GM21786 (cell line): ENCODE measurements at regions not wholly inside any gene's neighbourhood (a gene's known extent, or its start where the extent isn't known, plus 50 kb on each side); places are given as distances from the start of the nearest gene placed in this dataset.
"Not testable (repeated sequence)": the region's sequence is repeated elsewhere in the genome, so short reads cannot be mapped to it uniquely, and the experiment has no call there.

Source experiments
- ATAC-seq: cut with Tn5 transposase; IDR thresholded peaks from one replicate; pipeline ENCODE4 v1.9.1; 2021; ENCODE audit not compliant: unreplicated experiment

DNA sequence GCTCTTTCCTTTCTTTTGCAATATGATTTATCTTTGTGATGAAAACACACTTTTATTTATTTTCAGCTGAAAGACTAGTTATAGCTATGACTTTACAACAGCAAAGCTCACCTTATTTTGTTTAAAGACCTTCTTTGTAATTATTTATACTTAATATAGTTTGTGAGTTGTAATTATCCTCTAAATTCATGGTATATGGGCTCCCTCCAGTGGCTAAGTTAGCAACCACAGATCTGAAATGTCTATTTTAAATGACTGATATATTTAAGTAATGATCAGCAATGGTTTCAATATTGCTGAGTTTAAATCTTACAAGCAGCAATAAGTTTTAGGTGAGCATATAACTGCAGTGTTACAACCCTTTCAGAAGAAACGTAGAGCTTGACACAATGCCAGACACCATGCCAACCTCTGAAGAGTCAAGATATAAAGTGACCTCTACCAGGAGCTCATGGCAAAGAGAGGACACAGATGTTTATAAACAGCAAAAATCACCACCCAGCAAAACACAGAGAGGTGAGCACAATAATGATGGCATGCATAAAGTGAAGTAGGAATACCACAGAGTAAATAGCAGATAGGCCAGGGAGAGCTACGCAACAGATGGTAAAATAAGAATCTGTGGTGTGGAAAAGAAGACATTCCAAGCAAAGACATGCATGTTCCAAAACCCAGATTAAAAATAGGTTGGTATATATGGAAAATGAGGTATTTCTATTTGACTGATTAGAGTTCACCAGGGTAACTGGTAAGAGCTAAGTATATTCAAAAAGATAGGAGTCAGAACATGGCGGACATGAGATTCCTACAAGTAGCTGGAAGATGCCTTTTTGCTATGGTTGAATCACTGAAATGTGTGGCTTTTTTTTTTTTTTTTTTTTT lies 143.7 kb upstream of the ZNF385D start:
- ATAC-seq: no peak

DNA sequence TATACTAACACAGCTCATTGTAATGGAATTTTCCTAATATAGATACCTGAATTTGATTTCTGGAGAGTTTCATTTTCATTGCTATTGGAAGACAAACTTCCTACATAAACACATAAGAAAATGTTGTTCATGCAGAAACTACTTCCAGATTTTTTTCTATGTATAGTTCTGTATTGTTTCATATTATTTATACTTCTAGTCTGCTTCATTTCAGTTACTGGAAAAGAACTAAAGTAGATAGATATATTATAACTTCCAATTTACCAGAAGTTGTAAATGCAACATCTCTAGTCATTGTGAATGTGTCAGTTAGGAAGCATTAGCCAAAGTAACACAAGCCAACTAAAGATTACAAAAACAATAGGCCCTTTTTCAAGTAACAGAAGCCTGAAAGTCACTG lies 147.3 kb upstream of the ZNF385D start:
- ATAC-seq: no peak

- no peak for ATAC-seq
Measured at GRCh38 chr3:21901484-21901883, 150.5 kb upstream of the ZNF385D start.

DNA sequence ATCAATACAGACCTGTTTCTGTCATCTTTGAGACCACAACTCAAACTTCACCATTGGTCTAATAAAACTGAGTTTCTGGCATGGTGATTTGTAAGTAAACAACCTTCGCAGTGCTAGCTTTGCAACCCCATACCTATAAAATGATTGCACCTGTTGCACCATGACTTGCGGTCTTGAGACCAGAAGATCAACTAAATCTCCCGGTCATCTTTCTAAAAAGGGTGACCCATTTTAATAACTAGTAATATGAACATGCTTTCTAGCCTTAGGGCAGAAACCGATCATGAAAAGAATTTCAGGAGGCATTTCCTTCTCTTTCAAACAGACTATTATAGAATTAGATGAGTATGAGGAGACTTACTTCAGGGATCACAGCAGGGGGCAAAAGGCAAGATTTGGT lies 151.9 kb upstream of the ZNF385D start:
- no peak for ATAC-seq

DNA sequence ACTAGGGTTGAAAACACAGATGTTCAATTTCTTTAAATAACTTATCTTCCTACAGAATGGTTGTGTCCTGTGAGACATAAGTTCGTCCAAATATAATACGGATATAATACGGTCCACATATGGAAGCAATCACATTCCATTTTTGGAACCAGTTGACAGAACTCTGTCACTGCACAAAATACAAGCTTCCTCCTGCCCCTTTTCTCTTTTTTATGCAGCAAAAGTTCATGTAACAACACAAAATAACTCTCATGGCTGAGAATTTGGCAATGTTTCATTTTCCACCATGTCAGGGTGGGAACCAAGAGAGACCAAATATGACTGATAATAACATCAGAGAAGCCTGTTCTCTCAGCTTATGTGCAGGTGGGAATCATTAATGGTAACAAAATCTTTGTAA lies 158.1 kb upstream of the ZNF385D start:
- no peak for ATAC-seq

GRCh38 chr3:21912711-21913110 lies 161.7 kb upstream of the ZNF385D start:
- no peak for ATAC-seq

DNA sequence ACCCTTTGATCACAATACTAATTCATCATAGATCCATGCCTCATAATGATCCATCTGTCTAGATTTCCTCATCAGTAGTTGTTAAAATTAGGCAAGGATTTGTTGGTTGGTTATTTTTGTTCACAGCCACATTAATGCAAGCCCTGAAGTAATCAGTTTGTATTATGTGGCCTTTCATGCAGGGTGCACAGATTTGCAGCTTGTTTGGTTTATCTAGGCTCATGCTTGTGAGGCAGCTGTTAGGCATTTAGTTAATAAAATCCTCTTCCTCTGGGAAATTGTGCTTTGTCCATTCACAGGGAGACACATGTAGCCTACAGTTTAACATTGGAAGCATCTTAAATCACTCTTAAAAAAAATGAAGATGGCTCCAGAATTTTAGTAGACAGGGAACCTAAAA lies 162.8 kb upstream of the ZNF385D start:
- ATAC-seq: no peak

DNA sequence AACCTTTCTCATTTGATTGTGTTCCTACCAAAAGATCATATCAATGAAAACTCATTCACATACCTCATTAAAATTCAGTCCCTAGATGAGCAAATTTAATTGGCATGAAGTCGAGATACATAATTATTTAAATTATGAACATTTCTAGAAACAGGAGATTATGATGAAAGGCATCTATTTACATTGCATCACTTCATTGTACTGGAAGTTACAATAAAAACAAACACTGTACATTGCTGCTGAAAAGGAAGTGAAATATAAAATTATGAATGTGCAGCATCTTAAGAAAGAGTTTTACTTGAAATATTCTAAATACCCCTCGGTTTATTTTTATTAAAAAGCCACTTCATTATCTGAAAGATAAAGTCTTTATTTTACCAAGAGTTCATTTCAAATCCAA lies 163.4 kb upstream of the ZNF385D start:
- no peak for ATAC-seq

- ATAC-seq: no peak
Measured at GRCh38 chr3:21919383-21919782, 168.4 kb upstream of the ZNF385D start.

- no peak for ATAC-seq
Measured at GRCh38 chr3:21920421-21920861, 169.4 kb upstream of the ZNF385D start.

DNA sequence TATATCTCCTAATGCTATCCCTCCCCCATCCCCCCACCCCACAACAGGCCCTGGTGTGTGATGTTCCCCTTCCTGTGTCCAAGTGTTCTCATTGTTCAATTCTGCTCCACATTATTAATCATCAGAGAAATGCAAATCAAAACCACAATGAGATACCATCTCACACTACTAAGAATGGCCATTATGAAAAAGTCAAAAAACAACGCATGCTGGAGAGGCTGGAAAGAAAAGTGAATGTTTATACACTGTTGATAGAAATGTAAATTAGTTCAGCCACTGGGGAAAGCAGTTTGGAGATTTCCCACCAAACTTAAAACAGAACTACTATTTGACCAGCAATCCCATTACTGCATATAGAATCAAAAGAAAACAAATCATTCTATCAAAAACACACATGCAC lies 172.1 kb upstream of the ZNF385D start:
- not testable (repeated sequence) for ATAC-seq

DNA sequence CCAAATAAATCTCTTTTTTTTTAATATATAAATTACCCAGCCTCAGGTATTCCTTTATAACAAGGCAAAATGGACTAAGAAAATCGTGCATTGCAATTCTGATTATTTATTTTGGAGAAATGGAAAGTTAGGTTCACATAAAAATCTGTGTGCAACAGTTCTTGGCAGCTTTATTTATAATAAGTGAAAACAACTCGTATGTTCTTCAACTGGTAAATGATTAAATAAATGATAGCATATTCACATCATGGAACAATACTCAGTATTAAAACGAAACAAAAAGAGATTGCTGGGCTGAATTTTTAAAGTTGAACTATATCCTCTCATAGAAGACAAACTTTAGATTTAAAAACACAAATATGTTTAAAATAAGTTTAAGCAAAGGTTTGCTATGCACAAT lies 176.3 kb upstream of the ZNF385D start:
- ATAC-seq: no peak

GRCh38 chr3:21934591-21934990 lies 183.6 kb upstream of the ZNF385D start:
- no peak for ATAC-seq

GRCh38 chr3:21936207-21936606 lies 185.2 kb upstream of the ZNF385D start:
- ATAC-seq: no peak

- no peak for ATAC-seq
Measured at GRCh38 chr3:21938267-21938681, 187.3 kb upstream of the ZNF385D start.

GRCh38 chr3:21942328-21942727 lies 191.3 kb upstream of the ZNF385D start:
- no peak for ATAC-seq

- no peak for ATAC-seq
Measured at GRCh38 chr3:21944251-21944650, 193.2 kb upstream of the ZNF385D start.

GRCh38 chr3:21952856-21953255 lies 201.8 kb upstream of the ZNF385D start:
- no peak for ATAC-seq

GRCh38 chr3:21954709-21955108 lies 203.7 kb upstream of the ZNF385D start:
- no peak for ATAC-seq

GRCh38 chr3:21955406-21955805 lies 204.4 kb upstream of the ZNF385D start:
- no peak for ATAC-seq

GRCh38 chr3:21960033-21960432 lies 209.0 kb upstream of the ZNF385D start:
- no peak for ATAC-seq

- ATAC-seq: no peak
Measured at GRCh38 chr3:21962456-21962855, 211.4 kb upstream of the ZNF385D start.

- not testable (repeated sequence) for ATAC-seq
Measured at GRCh38 chr3:21966457-21966856, 215.4 kb upstream of the ZNF385D start.
